Effector memory CD4-positive, alpha-beta T cell (primary cell): ENCODE measurements at regions not wholly inside any gene's neighbourhood (a gene's known extent, or its start where the extent isn't known, plus 50 kb on each side); places are given as distances from the start of the nearest gene placed in this dataset.

Source experiments
- DNase-seq, 3 donors: peaks; one replicate each; pipeline ENCODE4 v3.0.0-alpha.2; 2020
- H3K27ac ChIP-seq: 2 replicates; pipeline ENCODE4 v1.7.0; 2013; ENCODE audit warnings: mild to moderate bottlenecking, low read length, moderate library complexity; ENCODE audit not compliant: insufficient read depth, poor library complexity, severe bottlenecking
- H3K27me3 ChIP-seq: replicated peaks from 2 replicates; pipeline ENCODE4 v1.7.0; 2013; ENCODE audit warnings: mild to moderate bottlenecking, low read length; ENCODE audit not compliant: insufficient read depth, control insufficient read depth, poor library complexity, severe bottlenecking
- H3K36me3 ChIP-seq: 2 replicates; pipeline ENCODE4 v1.7.0; 2013; ENCODE audit warnings: mild to moderate bottlenecking, low read length, moderate library complexity; ENCODE audit not compliant: control insufficient read depth, insufficient read depth
- H3K4me1 ChIP-seq: 2 replicates; pipeline ENCODE4 v1.7.0; 2013; ENCODE audit warnings: low read length, mild to moderate bottlenecking; ENCODE audit not compliant: control insufficient read depth, insufficient read depth, poor library complexity, severe bottlenecking
- H3K4me3 ChIP-seq: 2 replicates; pipeline ENCODE4 v1.7.0; 2013; ENCODE audit warnings: low read length, low read depth, mild to moderate bottlenecking; ENCODE audit not compliant: insufficient read depth, poor library complexity, severe bottlenecking
- H3K9me3 ChIP-seq: 2 replicates; pipeline ENCODE4 v1.7.0; 2013; ENCODE audit warnings: mild to moderate bottlenecking, low read length, moderate library complexity; ENCODE audit not compliant: control insufficient read depth

- Histone ChIP-seq H3K4me1 (no peaks in the 10 kb centered on the region), H3K36me3 (no peaks in the 10 kb centered on the region), H3K27ac (no peak overlapping the region), H3K4me3 (no peak overlapping the region), H3K27me3 (no peaks in the 10 kb centered on the region), H3K9me3 (no peaks in the 10 kb centered on the region)
- no peak for DNase-seq
Measured at GRCh38 chr3:29070959-29071634, 209.8 kb upstream of the RBMS3 start.

GRCh38 chr3:29072611-29073010 lies 208.3 kb upstream of the RBMS3 start:
- H3K27me3 ChIP-seq: no peaks in the 10 kb centered on the region
- H3K4me3 ChIP-seq: no peak overlapping the region
- H3K27ac ChIP-seq: no peak overlapping the region
- H3K9me3 ChIP-seq: no peaks in the 10 kb centered on the region
- DNase-seq: no peak
- no peaks in the 10 kb centered on the region for H3K36me3 ChIP-seq
- no peaks in the 10 kb centered on the region for H3K4me1 ChIP-seq

- Histone ChIP-seq H3K9me3 (peaks cover 3% of the 10 kb centered on the region), H3K4me3 (no peak overlapping the region), H3K27ac (no peak overlapping the region), H3K4me1 (no peaks in the 10 kb centered on the region), H3K27me3 (no peaks in the 10 kb centered on the region), H3K36me3 (no peaks in the 10 kb centered on the region)
- no peak for DNase-seq
Measured at GRCh38 chr3:29077356-29077755, 203.5 kb upstream of the RBMS3 start.

GRCh38 chr3:29079358-29079757 lies 201.5 kb upstream of the RBMS3 start:
- no peak overlapping the region for H3K4me3 ChIP-seq
- H3K36me3 ChIP-seq: no peaks in the 10 kb centered on the region
- no peak for DNase-seq
- peaks cover 3% of the 10 kb centered on the region for H3K9me3 ChIP-seq
- H3K27me3 ChIP-seq: no peaks in the 10 kb centered on the region
- H3K4me1 ChIP-seq: no peaks in the 10 kb centered on the region
- no peak overlapping the region for H3K27ac ChIP-seq

- no peaks in the 10 kb centered on the region for H3K36me3 ChIP-seq
- H3K27ac ChIP-seq: no peak overlapping the region
- no peaks in the 10 kb centered on the region for H3K4me1 ChIP-seq
- peaks cover 3% of the 10 kb centered on the region for H3K9me3 ChIP-seq
- no peaks in the 10 kb centered on the region for H3K27me3 ChIP-seq
- H3K4me3 ChIP-seq: no peak overlapping the region
- DNase-seq: no peak
Measured at GRCh38 chr3:29080967-29081366, 199.9 kb upstream of the RBMS3 start.

- H3K27me3 ChIP-seq: no peaks in the 10 kb centered on the region
- H3K9me3 ChIP-seq: peaks cover 3% of the 10 kb centered on the region
- H3K4me1 ChIP-seq: no peaks in the 10 kb centered on the region
- no peak for DNase-seq
- no peaks in the 10 kb centered on the region for H3K36me3 ChIP-seq
- H3K4me3 ChIP-seq: no peak overlapping the region
- no peak overlapping the region for H3K27ac ChIP-seq
Measured at GRCh38 chr3:29083081-29083480, 197.8 kb upstream of the RBMS3 start.

- H3K4me1 ChIP-seq: no peaks in the 10 kb centered on the region
- H3K9me3 ChIP-seq: peaks cover 3% of the 10 kb centered on the region
- no peaks in the 10 kb centered on the region for H3K36me3 ChIP-seq
- DNase-seq: no peak
- no peak overlapping the region for H3K4me3 ChIP-seq
- no peaks in the 10 kb centered on the region for H3K27me3 ChIP-seq
- no peak overlapping the region for H3K27ac ChIP-seq
Measured at GRCh38 chr3:29083676-29084075, 197.2 kb upstream of the RBMS3 start.

- no peaks in the 10 kb centered on the region for H3K9me3 ChIP-seq
- no peak overlapping the region for H3K27ac ChIP-seq
- no peak overlapping the region for H3K4me3 ChIP-seq
- H3K27me3 ChIP-seq: no peaks in the 10 kb centered on the region
- H3K36me3 ChIP-seq: no peaks in the 10 kb centered on the region
- DNase-seq: no peak
- no peaks in the 10 kb centered on the region for H3K4me1 ChIP-seq
Measured at GRCh38 chr3:29088579-29088978, 192.3 kb upstream of the RBMS3 start.

- no peaks in the 10 kb centered on the region for H3K36me3 ChIP-seq
- H3K4me3 ChIP-seq: no peak overlapping the region
- no peak for DNase-seq
- no peak overlapping the region for H3K27ac ChIP-seq
- no peaks in the 10 kb centered on the region for H3K4me1 ChIP-seq
- H3K9me3 ChIP-seq: no peaks in the 10 kb centered on the region
- no peaks in the 10 kb centered on the region for H3K27me3 ChIP-seq
Measured at GRCh38 chr3:29090912-29091597, 189.8 kb upstream of the RBMS3 start.

GRCh38 chr3:29091599-29092189 lies 189.2 kb upstream of the RBMS3 start:
- H3K4me3 ChIP-seq: no peak overlapping the region
- H3K27ac ChIP-seq: no peak overlapping the region
- no peaks in the 10 kb centered on the region for H3K4me1 ChIP-seq
- no peaks in the 10 kb centered on the region for H3K27me3 ChIP-seq
- H3K36me3 ChIP-seq: no peaks in the 10 kb centered on the region
- no peaks in the 10 kb centered on the region for H3K9me3 ChIP-seq
- no peak for DNase-seq
